B cell (primary cell): ENCODE measurements at regions not wholly inside any gene's neighbourhood (a gene's known extent, or its start where the extent isn't known, plus 50 kb on each side); places are given as distances from the start of the nearest gene placed in this dataset.

Experiments
- ATAC-seq: fragments of 200-7000 bp; cut with Tn5 transposase; one replicate; pipeline ENCODE4 v1.10.0; 2021; ENCODE audit warnings: low read depth, mild to moderate bottlenecking, moderate number of reproducible peaks, moderate library complexity
- CTCF ChIA-PET: fragments of 350-600 bp; sonication (Branson Sonifier 250); formaldehyde crosslinking; loops from one replicate; lab custom pipeline; 2021; ENCODE audit warnings: antibody characterized with exemption, inconsistent platforms; lab: Charles Lee
- POLR2A ChIA-PET: fragments of 350-600 bp; sonication (Branson Sonifier 250); formaldehyde crosslinking; loops from one replicate; lab custom pipeline; 2021; ENCODE audit warnings: antibody characterized with exemption; lab: Charles Lee
- DNase-seq: peaks from one replicate; pipeline ENCODE4 v3.0.0; 2013
- H2AFZ ChIP-seq: 2 replicates; pipeline ENCODE4 v1.6.1; 2012; ENCODE audit warnings: mild to moderate bottlenecking, low read depth, low read length; ENCODE audit not compliant: insufficient read depth, poor library complexity, severe bottlenecking
- H3K27ac ChIP-seq, 2 donors: 1 replicate in 1 of 2; 2 replicates in 1 of 2; pipeline ENCODE4 v1.5.1; 2012 to 2013; ENCODE audit warnings: low read length in 2 of 2, mild to moderate bottlenecking in 2 of 2, moderate library complexity in 1 of 2
- H3K27me3 ChIP-seq, 4 experiments: fragments of 200-600 bp in 1 of 4; sonication (generic) in 1 of 4; replicated peaks in 1 of 4; 1 replicate in 2 of 4; 2 replicates in 2 of 4; pipeline versions ENCODE4 v1.6.1 to v1.7.0; 2013 to 2016; ENCODE audit warnings: low read length in 3 of 4, mild to moderate bottlenecking in 2 of 4, mixed read lengths in 1 of 4, moderate library complexity in 1 of 4; ENCODE audit not compliant: insufficient read depth in 4 of 4, control insufficient read depth in 3 of 4; ENCODE audit errors: control extremely low read depth in 1 of 4
- H3K36me3 ChIP-seq, 2 experiments: replicated peaks in 1 of 2; 1 replicate in 1 of 2; 2 replicates in 1 of 2; pipeline versions ENCODE4 v1.6.1 to v1.7.1; 2013; ENCODE audit warnings: low read length in 1 of 2; ENCODE audit not compliant: insufficient read depth in 2 of 2, control insufficient read depth in 1 of 2; ENCODE audit errors: control extremely low read depth in 1 of 2, extremely low read depth in 1 of 2
- H3K4me1 ChIP-seq, 2 donors: fragments of 200-600 bp in 1 of 2; sonication (generic) in 1 of 2; 1 replicate in 1 of 2; 2 replicates in 1 of 2; pipeline versions ENCODE4 v1.5.1 to v1.6.1; 2013 to 2017; ENCODE audit warnings: low read length in 2 of 2; ENCODE audit not compliant: control insufficient read depth in 2 of 2, insufficient read depth in 2 of 2
- H3K4me2 ChIP-seq: replicated peaks from 2 replicates; pipeline ENCODE3; 2012; ENCODE audit warnings: mild to moderate bottlenecking, low read depth, low read length; ENCODE audit not compliant: poor library complexity, severe bottlenecking
- H3K4me3 ChIP-seq, 5 experiments: fragments of 200-600 bp in 1 of 5; sonication (generic) in 1 of 5; 1 replicate in 3 of 5; 2 replicates in 2 of 5; pipeline versions ENCODE4 v1.5.1 to v1.7.0; 2011 to 2016; ENCODE audit warnings: low read length in 4 of 5, mild to moderate bottlenecking in 4 of 5, low read depth in 2 of 5, control low read depth in 1 of 5, moderate library complexity in 1 of 5; ENCODE audit not compliant: insufficient read depth in 1 of 5; ENCODE audit errors: control extremely low read depth in 1 of 5, extremely low read depth in 1 of 5
- H3K79me2 ChIP-seq: fragments of 200-600 bp; sonication (generic); one replicate; pipeline ENCODE4 v1.6.0; 2016; ENCODE audit warnings: low read length; ENCODE audit not compliant: control insufficient read depth, insufficient read depth
- H3K9ac ChIP-seq: fragments of 200-600 bp; sonication (generic); 2 replicates; pipeline ENCODE4 v1.6.1; 2017; ENCODE audit warnings: mild to moderate bottlenecking, low read length, moderate library complexity
- H3K9me3 ChIP-seq, 3 donors: one replicate each; pipeline versions ENCODE4 v1.6.1 to v1.7.1; 2013; ENCODE audit warnings: low read length in 2 of 3; ENCODE audit not compliant: control insufficient read depth in 2 of 3, insufficient read depth in 1 of 3; ENCODE audit errors: control extremely low read depth in 1 of 3
- H4K20me1 ChIP-seq: 2 replicates; pipeline ENCODE4 v1.6.0; 2012; ENCODE audit warnings: mild to moderate bottlenecking, low read length; ENCODE audit not compliant: insufficient read depth, control insufficient read depth, poor library complexity, severe bottlenecking
- H3K27ac Mint-ChIP-seq: one replicate; pipeline ENCODE4 v1.8.0; 2021; ENCODE audit warnings: mixed read lengths
- H3K27me3 Mint-ChIP-seq: one replicate; pipeline ENCODE4 v1.8.0; 2021; ENCODE audit warnings: mixed read lengths
- H3K4me1 Mint-ChIP-seq: one replicate; pipeline ENCODE4 v1.8.0; 2021; ENCODE audit warnings: mixed read lengths
- H3K4me3 Mint-ChIP-seq: one replicate; pipeline ENCODE4 v1.8.0; 2021; ENCODE audit warnings: mixed read lengths
- H3K9me3 Mint-ChIP-seq: one replicate; pipeline ENCODE4 v1.8.0; 2022; ENCODE audit warnings: mixed read lengths; ENCODE audit not compliant: insufficient read depth
- CTCF ChIP-seq: fragments of 200-600 bp; IDR thresholded peaks from one replicate; pipeline ENCODE4 v1.8.0; 2022; ENCODE audit warnings: antibody characterized with exemption, mild to moderate bottlenecking
- EZH2 ChIP-seq: IDR thresholded peaks from 2 replicates; pipeline ENCODE4 v1.6.1; 2012; ENCODE audit warnings: borderline replicate concordance, low read depth, mild to moderate bottlenecking, moderate library complexity, low read length; ENCODE audit not compliant: insufficient read depth, poor library complexity, severe bottlenecking
- WGBS: methylation state at CpG from one replicate; pipeline ENCODE4 v1.1.5; 2013; ENCODE audit warnings: missing lambda C conversion rate; ENCODE audit not compliant: insufficient coverage; 5-methylcytosine and 5-hydroxymethylcytosine counted together
- intact Hi-C: fragments of 100-400 bp; cut with micrococcal nuclease; formaldehyde crosslinking; loops from one replicate; pipeline ENCODE4 v1.10.0; 2022

DNA sequence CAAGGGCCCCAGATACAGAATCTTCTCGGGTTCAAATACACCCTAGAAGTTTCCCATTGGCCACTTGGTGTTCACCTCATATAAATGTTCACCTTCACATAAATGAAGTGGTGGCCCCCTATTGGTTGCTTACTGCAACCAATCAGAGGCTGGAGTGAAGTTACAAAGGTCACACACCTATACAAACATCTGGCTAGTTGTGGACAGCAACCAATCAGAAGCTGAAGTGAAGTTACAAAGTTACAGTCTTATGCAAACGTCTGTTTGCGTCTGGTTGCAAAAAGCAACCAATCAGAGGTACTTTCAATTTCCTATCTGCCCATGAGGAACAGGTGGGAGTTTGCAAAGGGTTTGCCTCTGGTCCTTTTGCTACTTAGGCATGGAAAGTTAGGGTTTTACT lies 206.5 kb upstream of the BMP2 start:
- H3K9ac ChIP-seq, result no peak overlapping the region
- H3K36me3 ChIP-seq, result no peaks in the 10 kb centered on the region
- H3K9me3 ChIP-seq, result no peaks in the 10 kb centered on the region
- POLR2A ChIA-PET, result no interaction called here
- peaks cover 2% of the 10 kb centered on the region for H3K9me3 Mint-ChIP-seq
- H3K4me3 ChIP-seq, result no peak overlapping the region
- H3K27ac ChIP-seq, result no peak overlapping the region
- DNase-seq (no peak), ATAC-seq (no peak)
- no peak for TF ChIP-seq CTCF
- TF ChIP-seq EZH2, result no peak
- intact Hi-C loops, result no loop called here
- 98% methylated on average over 3 of the region's 3 CpGs for WGBS
- H3K27me3 Mint-ChIP-seq, result no peaks in the 10 kb centered on the region
- no peak overlapping the region for H3K27ac Mint-ChIP-seq
- no peaks in the 10 kb centered on the region for H3K27me3 ChIP-seq
- CTCF ChIA-PET, result no interaction called here
- no peaks in the 10 kb centered on the region for H3K4me1 ChIP-seq
- H3K4me3 Mint-ChIP-seq, result no peak overlapping the region
- no peak overlapping the region for H3K4me2 ChIP-seq
- no peaks in the 10 kb centered on the region for H3K79me2 ChIP-seq
- no peaks in the 10 kb centered on the region for H3K4me1 Mint-ChIP-seq
- H2AFZ ChIP-seq, result no peak overlapping the region
- H4K20me1 ChIP-seq, result no peaks in the 10 kb centered on the region

DNA sequence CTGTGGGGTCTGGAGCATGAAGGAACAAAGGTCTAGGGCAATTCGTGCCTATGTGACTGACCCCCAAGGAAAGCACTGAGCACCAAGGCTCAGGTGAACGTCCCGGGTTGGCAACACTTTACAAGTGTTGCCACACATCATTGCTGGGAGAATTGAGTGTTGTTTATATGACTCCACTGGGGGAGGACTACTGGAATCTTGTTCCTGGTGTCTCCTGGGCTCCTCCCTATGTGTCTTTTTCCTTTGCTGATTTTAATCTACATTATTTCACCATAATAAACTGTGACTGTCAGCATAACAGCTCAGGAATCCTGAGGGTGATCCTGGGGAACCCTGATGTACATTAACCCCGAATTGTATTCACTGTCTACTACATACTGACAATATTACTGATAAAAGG lies 207.7 kb upstream of the BMP2 start:
- Histone ChIP-seq H3K9ac (no peak overlapping the region), H3K36me3 (no peaks in the 10 kb centered on the region), H3K4me2 (no peak overlapping the region), H4K20me1 (no peaks in the 10 kb centered on the region), H3K27ac (no peak overlapping the region), H3K4me3 (no peak overlapping the region), H3K27me3 (no peaks in the 10 kb centered on the region), H3K9me3 (no peaks in the 10 kb centered on the region), H3K4me1 (no peaks in the 10 kb centered on the region), H2AFZ (no peak overlapping the region), H3K79me2 (no peaks in the 10 kb centered on the region)
- no peaks in the 10 kb centered on the region for H3K4me1 Mint-ChIP-seq
- POLR2A ChIA-PET, result no interaction called here
- 74% methylated on average over 2 of the region's 4 CpGs for WGBS
- CTCF ChIA-PET, result no interaction called here
- H3K27me3 Mint-ChIP-seq, result no peaks in the 10 kb centered on the region
- intact Hi-C loops, result no loop called here
- H3K27ac Mint-ChIP-seq, result no peak overlapping the region
- ATAC-seq (no peak), DNase-seq (no peak)
- H3K9me3 Mint-ChIP-seq, result peaks cover 2% of the 10 kb centered on the region
- H3K4me3 Mint-ChIP-seq, result no peak overlapping the region
- no peak for TF ChIP-seq EZH2
- no peak for TF ChIP-seq CTCF
